ENCODE measurements at regions not wholly inside any gene's neighbourhood (a gene's known extent, or its start where the extent isn't known, plus 50 kb on each side); places are given as distances from the start of the nearest gene placed in this dataset.

GRCh38 chr12:83537428-83538053 is 850.8 kb downstream of the TMTC2 start:
- no peak for TF ChIP-seq CTCF (IDR thresholded peaks at IDR 0.05)
- TF ChIP-seq POLR2A (IDR thresholded peaks at IDR 0.05), result no peak
